PC-9 (cell line): ENCODE measurements at regions not wholly inside any gene's neighbourhood (a gene's known extent, or its start where the extent isn't known, plus 50 kb on each side); places are given as distances from the start of the nearest gene placed in this dataset.

Experiments
- EZH2 ChIP-seq: fragments of 200-600 bp; sonication (generic); IDR thresholded peaks from 2 replicates; pipeline ENCODE4 v1.8.0; 2017; ENCODE audit warnings: antibody characterized with exemption, low read depth
- TF ChIP-seq, protein P1 (sequence below): fragments of 200-600 bp; sonication (generic); conservative IDR thresholded peaks from 2 replicates; pipeline ENCODE4 v1.6.1; 2017; ENCODE audit warnings: mixed run types, antibody characterized with exemption, mild to moderate bottlenecking, moderate library complexity

DNA sequence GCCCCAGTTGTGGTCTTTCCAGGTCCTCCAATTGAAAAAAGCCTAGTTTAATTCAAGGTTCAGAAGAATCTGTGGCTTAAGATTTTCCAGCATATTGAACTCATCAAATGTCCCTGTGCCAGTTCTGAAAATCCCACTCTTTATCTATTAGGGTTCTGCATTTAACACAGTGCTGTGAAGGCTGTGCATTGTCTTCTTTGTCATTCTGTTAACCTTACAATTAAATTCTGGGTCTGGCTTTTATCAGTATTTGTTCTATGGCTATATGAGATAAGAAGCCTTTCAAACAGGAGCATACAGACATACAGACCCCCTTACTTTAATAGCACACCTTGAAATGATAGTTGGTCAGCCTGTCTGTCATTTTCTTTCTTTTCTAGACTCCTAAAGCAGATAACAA, 362.1 kb upstream of the DACH1 start:
- TF ChIP-seq, protein P1, sequence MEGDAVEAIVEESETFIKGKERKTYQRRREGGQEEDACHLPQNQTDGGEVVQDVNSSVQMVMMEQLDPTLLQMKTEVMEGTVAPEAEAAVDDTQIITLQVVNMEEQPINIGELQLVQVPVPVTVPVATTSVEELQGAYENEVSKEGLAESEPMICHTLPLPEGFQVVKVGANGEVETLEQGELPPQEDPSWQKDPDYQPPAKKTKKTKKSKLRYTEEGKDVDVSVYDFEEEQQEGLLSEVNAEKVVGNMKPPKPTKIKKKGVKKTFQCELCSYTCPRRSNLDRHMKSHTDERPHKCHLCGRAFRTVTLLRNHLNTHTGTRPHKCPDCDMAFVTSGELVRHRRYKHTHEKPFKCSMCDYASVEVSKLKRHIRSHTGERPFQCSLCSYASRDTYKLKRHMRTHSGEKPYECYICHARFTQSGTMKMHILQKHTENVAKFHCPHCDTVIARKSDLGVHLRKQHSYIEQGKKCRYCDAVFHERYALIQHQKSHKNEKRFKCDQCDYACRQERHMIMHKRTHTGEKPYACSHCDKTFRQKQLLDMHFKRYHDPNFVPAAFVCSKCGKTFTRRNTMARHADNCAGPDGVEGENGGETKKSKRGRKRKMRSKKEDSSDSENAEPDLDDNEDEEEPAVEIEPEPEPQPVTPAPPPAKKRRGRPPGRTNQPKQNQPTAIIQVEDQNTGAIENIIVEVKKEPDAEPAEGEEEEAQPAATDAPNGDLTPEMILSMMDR = no peak
- no peak for TF ChIP-seq EZH2
